ENCODE measurements at regions not wholly inside any gene's neighbourhood (a gene's known extent, or its start where the extent isn't known, plus 50 kb on each side); places are given as distances from the start of the nearest gene placed in this dataset.

DNA sequence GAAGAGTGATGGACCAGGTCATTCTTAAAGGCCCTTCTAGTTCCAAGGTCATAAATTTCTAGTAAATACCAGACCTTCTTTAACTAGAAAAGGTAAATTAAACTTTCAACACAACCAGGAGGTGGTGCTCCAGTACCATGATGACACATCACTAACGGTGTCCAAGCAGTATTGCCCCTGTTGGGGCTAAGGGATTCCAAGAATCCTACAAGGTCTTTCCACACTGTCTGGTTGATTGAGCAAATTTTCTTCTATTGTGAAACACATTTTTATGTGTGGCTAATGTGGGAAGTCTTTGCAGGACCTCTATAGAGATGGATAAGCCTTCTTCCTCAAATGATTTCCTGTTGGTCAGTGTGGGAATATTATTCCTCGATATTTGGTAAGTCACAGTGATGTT, 459.6 kb upstream of the PAPPA start:
- TF ChIP-seq, protein P1, sequence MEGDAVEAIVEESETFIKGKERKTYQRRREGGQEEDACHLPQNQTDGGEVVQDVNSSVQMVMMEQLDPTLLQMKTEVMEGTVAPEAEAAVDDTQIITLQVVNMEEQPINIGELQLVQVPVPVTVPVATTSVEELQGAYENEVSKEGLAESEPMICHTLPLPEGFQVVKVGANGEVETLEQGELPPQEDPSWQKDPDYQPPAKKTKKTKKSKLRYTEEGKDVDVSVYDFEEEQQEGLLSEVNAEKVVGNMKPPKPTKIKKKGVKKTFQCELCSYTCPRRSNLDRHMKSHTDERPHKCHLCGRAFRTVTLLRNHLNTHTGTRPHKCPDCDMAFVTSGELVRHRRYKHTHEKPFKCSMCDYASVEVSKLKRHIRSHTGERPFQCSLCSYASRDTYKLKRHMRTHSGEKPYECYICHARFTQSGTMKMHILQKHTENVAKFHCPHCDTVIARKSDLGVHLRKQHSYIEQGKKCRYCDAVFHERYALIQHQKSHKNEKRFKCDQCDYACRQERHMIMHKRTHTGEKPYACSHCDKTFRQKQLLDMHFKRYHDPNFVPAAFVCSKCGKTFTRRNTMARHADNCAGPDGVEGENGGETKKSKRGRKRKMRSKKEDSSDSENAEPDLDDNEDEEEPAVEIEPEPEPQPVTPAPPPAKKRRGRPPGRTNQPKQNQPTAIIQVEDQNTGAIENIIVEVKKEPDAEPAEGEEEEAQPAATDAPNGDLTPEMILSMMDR (IDR thresholded peaks at IDR 0.05): peak in 2 of 4 experiments; percentile 5 to 24
- TF ChIP-seq EP300 (IDR thresholded peaks at IDR 0.05) (no peak), POLR2A (IDR thresholded peaks at IDR 0.05) (no peak), POLR2AphosphoS5 (IDR thresholded peaks at IDR 0.05) (no peak)
